ENCODE measurements at regions not wholly inside any gene's neighbourhood (a gene's known extent, or its start where the extent isn't known, plus 50 kb on each side); places are given as distances from the start of the nearest gene placed in this dataset.
A peak's percentile ranks its signal among the peaks of the same experiment; 100 is the strongest.

DNA sequence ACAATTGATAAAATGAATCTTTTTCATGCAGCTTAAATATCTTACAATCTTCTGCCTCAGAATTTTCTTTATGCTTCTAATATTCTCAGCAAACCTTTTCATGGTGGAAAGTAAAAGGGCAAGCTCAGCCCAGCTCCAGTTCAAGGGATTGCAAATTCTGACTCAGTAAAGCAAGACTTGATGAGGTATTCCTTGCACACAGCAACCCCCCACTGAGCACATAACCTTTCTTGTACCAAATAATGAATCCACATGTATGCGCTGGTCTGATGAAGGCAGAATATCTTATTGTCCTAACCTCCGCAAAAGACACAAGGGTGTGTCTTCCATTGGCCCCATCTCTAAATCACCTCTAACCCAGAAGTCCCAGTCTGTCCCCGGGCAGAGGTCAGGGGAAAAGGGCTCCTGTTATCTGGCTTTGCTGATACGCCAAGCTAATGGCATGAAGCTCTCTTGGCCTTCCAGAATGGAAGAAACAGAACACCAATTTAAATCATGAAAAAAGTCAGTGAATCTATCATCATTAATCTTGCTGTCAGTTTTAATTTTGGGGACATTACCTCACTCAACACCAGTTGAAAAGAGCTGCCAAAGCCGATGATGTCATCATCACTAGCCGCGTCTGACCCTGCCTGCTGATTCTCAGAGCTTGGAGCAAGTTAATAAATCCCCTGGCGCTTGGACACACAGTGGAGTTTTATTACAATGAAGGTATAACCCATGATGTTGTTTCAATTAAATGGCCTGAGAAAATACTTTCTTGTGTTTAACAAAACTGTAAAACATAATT, 592.5 kb upstream of the CLINT1 start:
- ChIA-PET CTCF (ENCODE audit: low intra/inter-chr PET ratio, low total read pairs) (no interaction called here), POLR2A (no interaction called here)
- intact Hi-C loops (cut with micrococcal nuclease; ENCODE audit: unreplicated experiment) (no loop called here), in situ Hi-C loops (cut with HindIII; ENCODE audit: extremely low pct_ligation_motif_present, low pct_unique_long_range_greater_than_20kb) (no loop called here)
- FAIRE-seq (no peak), DNase-seq (ENCODE audit: low spot score) (no peak), ATAC-seq (no peak)
- 43% methylated on average over 8 of the region's 8 CpGs for WGBS (ENCODE audit: low lambda C conversion rate)
- BruUV-seq (replicated peaks), result no TSS peak
- no peaks in the 10 kb centered on the region for H3K79me2 ChIP-seq (ENCODE audit: insufficient read depth, low read length)
- no peak overlapping the region for H2AFZ ChIP-seq (ENCODE audit: low read length)
- TF ChIP-seq ZBTB46 (CRISPR knock-in tag; IDR thresholded peaks at IDR 0.05; ENCODE audit: borderline replicate concordance) (no peak), ATF7 (IDR thresholded peaks at IDR 0.05) (peak; percentile 93), ATF7 (CRISPR knock-in tag; IDR thresholded peaks at IDR 0.05) (no peak), CREB1 (IDR thresholded peaks at IDR 0.05) (peak; percentile 58; the same call in 1 of the 2 replicates), CREB1 (CRISPR knock-in tag; IDR thresholded peaks at IDR 0.05) (no peak)
- H3K27ac ChIP-seq (ENCODE audit: extremely low read length, insufficient read depth, low read length), result no peak overlapping the region
- H3K9ac ChIP-seq (ENCODE audit: insufficient read depth, low read depth, low read length), result no peak overlapping the region
- peaks cover 0 to 8% of the 10 kb centered on the region in 2 experiments; a peak in 1 of 5 replicates for H3K27me3 ChIP-seq (ENCODE audit: control insufficient read depth in 1 of 2, insufficient read depth in 2 of 2, low read length in 2 of 2)
- no peaks in the 10 kb centered on the region for H3K36me3 ChIP-seq (replicated peaks in 1 of 2; ENCODE audit: control insufficient read depth in 1 of 2, insufficient read depth in 2 of 2, low read length in 2 of 2)
- H3K4me1 ChIP-seq (ENCODE audit: insufficient read depth, low read length), result no peaks in the 10 kb centered on the region; the same call in 1 of the 2 replicates
- no peak overlapping the region for H3K4me3 ChIP-seq (replicated peaks in 1 of 3; ENCODE audit: insufficient read depth in 1 of 3, low read depth in 2 of 3, low read length in 3 of 3)
- H3K9me3 ChIP-seq (ENCODE audit: low read length), result peaks cover 19% of the 10 kb centered on the region; the same call in 1 of the 2 replicates
- no peak overlapping the region for H3K4me2 ChIP-seq (ENCODE audit: low read depth, low read length)
- no peaks in the 10 kb centered on the region for H4K20me1 ChIP-seq (ENCODE audit: insufficient read depth, low read length)

GRCh38 chr5:158450751-158451171, 591.8 kb upstream of the CLINT1 start:
- POLR2A ChIA-PET, result no interaction called here
- no peak overlapping the region for H3K4me2 ChIP-seq (ENCODE audit: low read depth, low read length)
- CTCF ChIA-PET (ENCODE audit: low intra/inter-chr PET ratio, low total read pairs), result no interaction called here
- no TSS peak for BruUV-seq (replicated peaks)
- H3K9me3 ChIP-seq (ENCODE audit: low read length), result peaks cover 19% of the 10 kb centered on the region; the same call in 1 of the 2 replicates
- H3K36me3 ChIP-seq (replicated peaks in 1 of 2; ENCODE audit: control insufficient read depth in 1 of 2, insufficient read depth in 2 of 2, low read length in 2 of 2), result no peaks in the 10 kb centered on the region
- DNase-seq (ENCODE audit: low spot score) (no peak), FAIRE-seq (no peak), ATAC-seq (no peak)
- H3K79me2 ChIP-seq (ENCODE audit: insufficient read depth, low read length), result no peaks in the 10 kb centered on the region
- no peaks in the 10 kb centered on the region; the same call in 1 of the 2 replicates for H3K4me1 ChIP-seq (ENCODE audit: insufficient read depth, low read length)
- peaks cover 0 to 8% of the 10 kb centered on the region in 2 experiments; a peak in 1 of 5 replicates for H3K27me3 ChIP-seq (ENCODE audit: control insufficient read depth in 1 of 2, insufficient read depth in 2 of 2, low read length in 2 of 2)
- H3K27ac ChIP-seq (ENCODE audit: extremely low read length, insufficient read depth, low read length), result no peak overlapping the region
- H3K4me3 ChIP-seq (replicated peaks in 1 of 3; ENCODE audit: insufficient read depth in 1 of 3, low read depth in 2 of 3, low read length in 3 of 3), result no peak overlapping the region
- H3K9ac ChIP-seq (ENCODE audit: insufficient read depth, low read depth, low read length), result no peak overlapping the region
- no peaks in the 10 kb centered on the region for H4K20me1 ChIP-seq (ENCODE audit: insufficient read depth, low read length)
- intact Hi-C loops (cut with micrococcal nuclease; ENCODE audit: unreplicated experiment) (no loop called here), in situ Hi-C loops (cut with HindIII; ENCODE audit: extremely low pct_ligation_motif_present, low pct_unique_long_range_greater_than_20kb) (no loop called here)
- 37% methylated on average over 5 of the region's 5 CpGs for WGBS (ENCODE audit: low lambda C conversion rate)
- no peak overlapping the region for H2AFZ ChIP-seq (ENCODE audit: low read length)
- TF ChIP-seq TOPORS (CRISPR knock-in tag; IDR thresholded peaks at IDR 0.05) (no peak), ZNF326 (CRISPR knock-in tag; IDR thresholded peaks at IDR 0.05; ENCODE audit: borderline replicate concordance) (no peak), ATF6 (CRISPR knock-in tag; conservative IDR thresholded peaks at IDR 0.05) (no peak), ZNF468 (CRISPR knock-in tag; IDR thresholded peaks at IDR 0.05) (no peak), CREB1 (IDR thresholded peaks at IDR 0.05) (no peak), CREB1 (CRISPR knock-in tag; IDR thresholded peaks at IDR 0.05) (no peak), KLF6 (CRISPR knock-in tag; IDR thresholded peaks at IDR 0.05) (no peak), TBX3 (IDR thresholded peaks at IDR 0.05; ENCODE audit: borderline replicate concordance) (no peak)
- TF ChIP-seq, protein P1, sequence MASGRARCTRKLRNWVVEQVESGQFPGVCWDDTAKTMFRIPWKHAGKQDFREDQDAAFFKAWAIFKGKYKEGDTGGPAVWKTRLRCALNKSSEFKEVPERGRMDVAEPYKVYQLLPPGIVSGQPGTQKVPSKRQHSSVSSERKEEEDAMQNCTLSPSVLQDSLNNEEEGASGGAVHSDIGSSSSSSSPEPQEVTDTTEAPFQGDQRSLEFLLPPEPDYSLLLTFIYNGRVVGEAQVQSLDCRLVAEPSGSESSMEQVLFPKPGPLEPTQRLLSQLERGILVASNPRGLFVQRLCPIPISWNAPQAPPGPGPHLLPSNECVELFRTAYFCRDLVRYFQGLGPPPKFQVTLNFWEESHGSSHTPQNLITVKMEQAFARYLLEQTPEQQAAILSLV (CRISPR knock-in tag; IDR thresholded peaks at IDR 0.05; ENCODE audit: borderline replicate concordance), result no peak
